ENCODE measurements at regions not wholly inside any gene's neighbourhood (a gene's known extent, or its start where the extent isn't known, plus 50 kb on each side); places are given as distances from the start of the nearest gene placed in this dataset.

- no peak overlapping the region for H3K4me3 ChIP-seq (ENCODE audit: low read length)
- peak; percentile 74 for DNase-seq (ENCODE audit: low read depth)
- no peak for TF ChIP-seq CTCF (IDR thresholded peaks at IDR 0.05; ENCODE audit: insufficient read depth, low read depth, low read length, missing control alignments)
These were observed 257.3 kb upstream of the CXCR4 start for GRCh38 chr2:136375017-136375901.

- no peak overlapping the region for H3K4me3 ChIP-seq (ENCODE audit: low read length)
- DNase-seq (ENCODE audit: low read depth): no peak
- TF ChIP-seq CTCF (IDR thresholded peaks at IDR 0.05; ENCODE audit: insufficient read depth, low read depth, low read length, missing control alignments): no peak
These were observed 255.9 kb upstream of the CXCR4 start for GRCh38 chr2:136373841-136374240.

- DNase-seq (ENCODE audit: low read depth): no peak
- H3K4me3 ChIP-seq (ENCODE audit: low read length): no peak overlapping the region
- no peak for TF ChIP-seq CTCF (IDR thresholded peaks at IDR 0.05; ENCODE audit: insufficient read depth, low read depth, low read length, missing control alignments)
These were observed 255.1 kb upstream of the CXCR4 start for GRCh38 chr2:136373029-136373428.

GRCh38 chr2:136363900-136364299 is 246.0 kb upstream of the CXCR4 start:
- no peak for DNase-seq (ENCODE audit: low read depth)
- TF ChIP-seq CTCF (IDR thresholded peaks at IDR 0.05; ENCODE audit: insufficient read depth, low read depth, low read length, missing control alignments): no peak
- H3K4me3 ChIP-seq (ENCODE audit: low read length): no peak overlapping the region

- no peak for DNase-seq (ENCODE audit: low read depth)
- TF ChIP-seq CTCF (IDR thresholded peaks at IDR 0.05; ENCODE audit: insufficient read depth, low read depth, low read length, missing control alignments): no peak
- H3K4me3 ChIP-seq (ENCODE audit: low read length): no peak overlapping the region
These were observed 245.5 kb upstream of the CXCR4 start for GRCh38 chr2:136363470-136363869.

DNA sequence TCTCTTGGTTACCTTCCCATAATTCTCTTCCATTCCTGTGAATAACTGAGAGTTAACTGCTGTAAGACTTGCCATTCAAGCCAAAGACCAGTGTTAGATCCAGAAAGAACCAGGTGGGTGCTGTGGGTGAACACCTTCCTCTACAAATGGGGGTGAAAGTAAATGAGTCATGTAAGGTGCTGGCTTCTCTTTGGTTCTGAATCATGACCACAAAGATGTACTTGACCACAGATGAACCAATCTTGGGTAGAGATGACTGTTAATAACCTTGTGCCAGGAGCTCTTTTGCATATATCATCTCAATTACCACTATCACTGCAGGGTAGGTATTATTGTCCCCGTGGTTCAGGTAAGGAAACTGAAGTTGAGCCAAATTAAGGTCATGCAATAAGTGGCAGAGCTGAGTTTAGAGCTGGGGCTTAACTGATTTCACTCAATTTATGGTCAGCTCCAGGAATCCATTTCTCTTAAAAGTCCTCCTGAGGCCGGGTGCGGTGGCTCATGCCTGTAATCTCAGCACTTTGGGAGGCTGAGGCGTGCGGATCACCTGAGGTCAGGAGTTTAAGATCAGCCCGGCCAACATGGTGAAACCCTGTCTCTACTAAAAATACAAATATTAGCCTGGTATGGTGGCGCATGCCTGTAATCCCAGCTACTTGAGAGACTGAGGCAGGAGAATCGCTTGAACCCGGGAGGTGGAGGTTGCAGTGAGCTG is 244.9 kb upstream of the CXCR4 start:
- DNase-seq (ENCODE audit: low read depth): peak; percentile 23
- no peak for TF ChIP-seq CTCF (IDR thresholded peaks at IDR 0.05; ENCODE audit: insufficient read depth, low read depth, low read length, missing control alignments)
- H3K4me3 ChIP-seq (ENCODE audit: low read length): no peak overlapping the region

Data from epithelial cell of esophagus (primary cell).